Dermis blood vessel endothelial cell (primary cell): ENCODE measurements at regions not wholly inside any gene's neighbourhood (a gene's known extent, or its start where the extent isn't known, plus 50 kb on each side); places are given as distances from the start of the nearest gene placed in this dataset.

Experiments used
- DNase-seq: peaks from one replicate; pipeline ENCODE4 v3.0.0; 2010

GRCh38 chr1:209446356-209446755 lies 137.2 kb upstream of the CAMK1G start:
- no peak for DNase-seq

DNA sequence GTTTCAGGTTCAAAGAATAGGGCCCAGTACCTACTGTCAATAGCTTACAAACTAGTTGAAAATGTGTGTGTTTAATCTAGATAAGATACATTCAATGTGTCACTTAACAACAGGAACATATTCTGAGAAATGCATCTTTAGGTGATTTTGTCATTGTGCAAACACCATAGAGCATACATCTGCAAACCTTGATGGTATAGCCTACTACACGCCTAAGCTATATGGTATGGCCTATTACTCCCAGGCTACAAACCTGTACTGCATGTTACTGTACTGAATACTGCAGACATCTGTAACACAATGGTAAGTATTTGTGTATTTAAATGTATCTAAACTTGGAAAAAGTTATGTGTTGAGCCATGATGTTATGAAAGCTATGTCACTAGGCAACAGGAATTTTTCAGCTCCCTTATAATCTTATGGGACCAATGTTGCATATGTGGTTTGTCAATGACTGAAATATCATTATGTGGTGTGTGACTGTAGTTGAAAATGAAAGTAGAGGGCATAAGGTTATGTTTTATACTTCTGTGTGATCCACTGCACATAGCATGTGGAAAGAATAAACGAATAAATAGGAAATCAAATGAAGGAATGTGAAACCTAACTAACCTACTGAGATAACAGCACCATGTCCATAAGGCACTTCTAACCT lies 129.0 kb upstream of the CAMK1G start:
- no peak for DNase-seq

DNA sequence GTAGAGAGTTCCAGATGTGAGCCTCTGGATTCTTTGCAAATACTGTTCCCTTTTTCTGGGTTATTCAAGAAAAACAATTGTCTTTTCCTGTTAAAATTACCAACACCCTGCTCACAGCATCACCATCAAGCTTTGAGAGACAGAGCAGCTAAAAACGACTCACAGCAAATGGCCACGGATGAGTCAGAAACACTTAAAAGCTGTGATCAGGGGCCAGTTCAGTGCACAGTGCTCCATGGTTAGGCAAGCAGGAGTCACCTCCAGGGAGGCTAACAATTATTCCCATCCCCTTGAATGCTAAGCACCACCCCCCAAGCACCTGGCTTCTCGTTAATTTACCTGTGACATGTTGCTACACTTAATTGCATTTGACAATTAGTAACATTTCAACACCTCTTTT lies 128.4 kb upstream of the CAMK1G start:
- DNase-seq = no peak

GRCh38 chr1:209455661-209456358 lies 127.7 kb upstream of the CAMK1G start:
- no peak for DNase-seq

DNA sequence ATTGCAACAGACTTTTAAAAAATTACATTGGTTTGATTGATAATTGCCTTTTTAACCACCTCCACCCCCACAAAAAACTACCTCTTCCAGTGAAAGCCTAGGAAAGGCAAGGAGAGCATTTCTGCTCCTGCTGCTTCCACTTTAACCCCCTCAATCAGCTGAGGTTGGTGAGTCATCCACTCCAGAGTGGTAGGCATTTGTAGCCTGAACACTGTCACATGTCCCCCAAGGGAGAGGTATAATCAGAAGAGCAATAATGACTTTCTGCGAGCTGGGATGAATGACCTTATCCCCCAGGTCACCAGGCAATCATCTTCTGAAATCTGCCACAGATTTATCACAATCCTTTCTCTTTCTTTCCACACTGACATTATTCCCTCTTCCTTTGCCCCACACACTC lies 126.6 kb upstream of the CAMK1G start:
- no peak for DNase-seq

DNA sequence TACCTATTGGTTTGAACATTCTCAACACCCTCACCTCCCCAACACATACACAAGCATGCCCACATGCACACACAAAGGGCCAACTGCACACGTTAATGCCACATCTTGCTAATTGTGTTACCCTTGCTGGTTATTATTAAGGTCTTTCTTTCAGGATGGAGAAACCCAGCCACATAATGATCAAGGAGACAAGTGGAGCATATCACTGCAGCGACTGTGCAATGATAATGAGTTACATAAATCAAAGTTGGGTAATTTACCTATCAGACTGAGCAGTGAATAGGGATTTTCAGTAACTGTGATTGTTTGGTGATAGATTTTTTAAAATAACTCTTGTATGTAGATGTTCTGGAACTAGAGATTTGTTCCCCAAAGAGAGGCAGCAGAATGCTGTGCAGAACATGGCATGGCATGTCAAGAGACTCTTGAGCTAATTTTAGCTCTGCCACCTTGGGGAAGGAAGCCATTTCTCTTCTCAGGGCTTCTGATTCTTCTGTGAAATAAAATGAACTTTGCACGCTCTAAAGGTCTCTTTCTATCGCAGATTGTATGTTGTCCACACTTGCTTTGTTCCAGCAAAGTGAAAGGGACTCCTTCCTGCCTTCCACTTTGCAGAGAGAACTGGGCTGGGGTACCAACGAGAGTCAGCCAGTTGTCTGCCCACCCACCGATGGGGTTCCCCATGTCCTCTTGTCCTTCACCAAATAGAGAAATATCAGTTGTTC lies 126.0 kb upstream of the CAMK1G start:
- DNase-seq = no peak

- DNase-seq = no peak
Measured at GRCh38 chr1:209458921-209459320, 124.6 kb upstream of the CAMK1G start.

GRCh38 chr1:209461168-209461567 lies 122.3 kb upstream of the CAMK1G start:
- DNase-seq = no peak

DNA sequence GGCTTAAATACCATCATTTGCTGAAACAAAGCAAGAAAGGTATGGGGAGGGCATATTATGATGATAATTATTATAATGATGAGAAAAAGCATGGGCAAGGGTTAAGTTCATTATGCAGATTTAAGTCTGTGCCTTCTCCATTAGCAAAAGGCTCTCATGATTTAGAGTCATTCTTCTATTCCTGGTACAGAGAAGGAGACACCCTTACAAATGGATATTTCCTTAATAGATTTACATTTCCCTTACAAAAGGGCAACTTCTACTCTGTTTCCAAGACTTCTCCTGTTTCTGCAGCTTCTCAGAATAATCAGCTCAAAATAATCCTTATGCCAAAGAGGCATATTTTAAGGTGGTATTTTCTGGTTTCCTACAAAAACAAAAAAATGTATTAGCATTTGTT lies 121.1 kb upstream of the CAMK1G start:
- DNase-seq = no peak

DNA sequence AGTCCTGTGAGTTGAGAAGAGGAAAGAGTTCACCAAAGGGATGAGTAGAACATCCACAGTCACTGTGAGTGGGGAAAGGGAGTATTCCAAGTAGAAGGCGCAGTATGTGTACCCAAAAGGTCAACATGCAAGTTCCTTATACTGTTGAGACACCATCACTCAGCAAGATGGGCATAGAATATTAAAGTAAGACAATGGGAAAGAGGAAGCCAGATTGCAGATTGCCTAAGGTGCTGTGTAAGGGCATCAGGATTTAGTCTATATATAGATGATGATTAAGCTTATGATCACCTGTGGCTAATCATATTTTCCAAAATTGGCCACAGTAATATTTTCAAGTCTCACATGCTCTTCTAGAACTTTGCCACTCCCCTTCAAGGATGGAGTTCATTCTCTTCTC lies 120.1 kb upstream of the CAMK1G start:
- no peak for DNase-seq

DNA sequence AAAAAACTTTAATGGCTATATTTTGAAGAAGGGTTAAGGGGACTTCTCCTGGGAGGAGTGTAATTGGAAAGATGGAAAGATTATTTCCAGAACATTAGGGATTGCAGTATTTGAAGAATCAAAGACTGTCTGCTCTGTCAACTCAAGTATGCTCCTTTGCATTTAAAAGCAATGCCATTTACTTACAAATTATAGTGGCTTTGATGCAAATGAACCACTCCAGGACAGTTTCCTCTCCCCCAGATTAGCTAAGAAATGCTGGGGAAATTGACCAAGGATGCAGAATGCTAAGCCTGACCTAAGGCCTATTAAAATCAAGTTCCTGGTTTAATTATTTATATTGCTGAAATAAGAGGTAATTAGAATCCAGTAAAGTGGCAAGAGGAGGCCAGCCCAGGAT lies 110.5 kb upstream of the CAMK1G start:
- no peak for DNase-seq

- no peak for DNase-seq
Measured at GRCh38 chr1:209480345-209480744, 103.2 kb upstream of the CAMK1G start.

DNA sequence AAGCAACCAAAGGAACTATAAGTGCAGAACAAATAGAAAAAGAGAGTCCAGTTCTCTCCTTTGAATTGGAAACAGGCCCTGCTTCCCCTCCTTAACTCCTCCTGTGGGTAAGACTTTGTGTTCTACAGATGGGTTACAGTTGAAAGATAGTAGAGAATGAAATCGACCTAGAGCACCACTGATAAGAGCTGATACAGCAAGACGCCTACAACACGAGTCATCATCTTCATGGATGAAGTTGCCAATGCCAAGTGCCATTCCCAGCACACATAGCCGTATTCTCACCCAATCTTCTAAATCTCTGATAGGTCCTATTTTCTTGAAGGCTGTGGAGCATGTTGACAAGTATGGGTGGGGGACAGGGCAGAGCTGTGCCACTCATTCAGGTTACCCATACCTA lies 99.8 kb upstream of the CAMK1G start:
- DNase-seq = no peak

- no peak for DNase-seq
Measured at GRCh38 chr1:209484429-209484828, 99.1 kb upstream of the CAMK1G start.

DNA sequence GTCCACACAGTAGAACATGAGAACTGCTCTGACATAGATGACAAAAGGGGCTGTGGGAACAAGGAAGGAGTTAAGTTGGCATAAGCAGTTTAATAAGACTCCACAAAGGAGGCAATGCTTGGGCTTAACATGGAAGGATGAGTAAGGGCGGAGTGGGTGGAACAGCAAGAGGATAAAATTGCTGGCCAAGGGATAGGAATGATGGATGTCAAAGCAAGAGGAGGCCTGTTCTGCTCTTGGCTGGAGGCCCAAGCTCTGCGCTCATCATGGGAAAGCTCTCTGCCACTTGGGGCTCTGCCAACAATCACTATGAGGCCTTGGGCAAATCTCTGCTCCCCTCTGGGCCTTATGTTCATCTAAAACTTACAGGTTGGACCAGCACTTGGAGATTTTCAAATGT lies 98.3 kb upstream of the CAMK1G start:
- no peak for DNase-seq

- no peak for DNase-seq
Measured at GRCh38 chr1:209485751-209486150, 97.8 kb upstream of the CAMK1G start.

DNA sequence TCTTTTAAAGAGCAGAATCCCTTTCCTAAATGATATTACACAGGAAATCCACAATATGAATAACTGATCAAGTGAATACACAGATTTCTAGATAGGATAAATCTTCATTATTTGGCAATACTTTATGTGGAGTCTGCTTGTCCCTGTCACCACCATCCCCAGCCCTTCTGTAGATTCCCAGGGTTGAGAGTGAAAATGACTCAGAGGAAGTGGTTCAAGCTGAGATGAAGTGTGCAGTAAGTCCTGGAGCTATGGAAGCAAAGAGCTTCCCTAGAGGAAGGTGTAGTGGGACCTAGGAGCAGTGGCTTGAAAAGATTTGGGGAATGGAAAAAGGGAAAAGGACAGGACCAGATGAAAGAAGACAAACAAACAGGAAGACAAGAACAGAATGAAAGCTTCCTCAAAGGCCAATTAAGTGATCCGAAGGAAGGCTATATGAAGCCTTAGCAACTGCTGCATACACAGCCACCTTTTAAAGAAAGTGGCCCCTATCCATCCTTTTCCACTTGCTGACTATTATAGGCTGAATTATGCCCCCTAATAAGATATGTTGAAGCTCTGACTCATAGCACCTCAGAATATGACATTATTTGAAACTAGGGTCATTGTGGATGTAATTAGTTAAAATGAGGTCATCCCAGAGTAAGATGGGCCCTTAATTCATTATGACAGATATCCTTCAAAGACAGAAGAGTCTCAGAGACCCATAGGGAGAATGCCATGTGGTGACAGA lies 96.5 kb upstream of the CAMK1G start:
- no peak for DNase-seq

GRCh38 chr1:209490013-209490412 lies 93.5 kb upstream of the CAMK1G start:
- no peak for DNase-seq

DNA sequence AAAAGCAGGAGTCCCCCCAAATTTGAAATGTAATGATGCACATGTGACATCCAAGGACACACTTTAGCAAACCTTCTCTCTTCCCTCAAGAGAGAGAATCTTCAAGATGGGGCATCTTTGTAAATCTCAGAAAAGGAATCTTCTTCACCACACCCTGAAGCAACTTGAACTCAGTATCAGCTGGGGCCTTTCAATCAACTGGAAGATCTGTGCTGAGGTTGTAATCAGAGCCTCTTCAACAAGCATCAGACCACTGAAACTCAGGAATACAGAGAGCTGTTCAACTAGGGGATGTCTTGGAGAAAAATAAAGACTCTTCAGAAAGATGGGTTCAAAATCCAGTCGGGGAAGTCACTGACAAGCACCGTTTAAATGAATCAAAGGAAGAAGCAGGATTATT lies 92.5 kb upstream of the CAMK1G start:
- no peak for DNase-seq

DNA sequence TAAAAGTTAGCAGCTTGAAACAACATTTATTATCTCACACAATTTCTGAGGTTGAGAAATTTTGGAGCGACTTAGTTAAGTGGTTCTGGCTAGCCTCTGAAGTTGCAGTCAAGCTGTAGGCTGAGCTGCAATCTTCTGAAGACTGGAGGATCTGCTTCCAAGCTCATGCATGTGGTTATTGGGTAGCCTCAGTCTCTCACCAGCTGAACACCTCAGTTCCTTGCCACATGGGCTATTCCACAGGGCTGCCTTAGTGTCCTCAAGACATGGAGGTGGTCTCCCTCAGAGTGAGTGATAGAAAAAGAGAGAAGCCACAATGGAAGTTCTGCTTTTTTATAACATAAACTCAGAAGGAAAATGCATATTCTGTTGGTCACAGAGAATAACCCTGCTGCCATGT lies 92.0 kb upstream of the CAMK1G start:
- DNase-seq = no peak

DNA sequence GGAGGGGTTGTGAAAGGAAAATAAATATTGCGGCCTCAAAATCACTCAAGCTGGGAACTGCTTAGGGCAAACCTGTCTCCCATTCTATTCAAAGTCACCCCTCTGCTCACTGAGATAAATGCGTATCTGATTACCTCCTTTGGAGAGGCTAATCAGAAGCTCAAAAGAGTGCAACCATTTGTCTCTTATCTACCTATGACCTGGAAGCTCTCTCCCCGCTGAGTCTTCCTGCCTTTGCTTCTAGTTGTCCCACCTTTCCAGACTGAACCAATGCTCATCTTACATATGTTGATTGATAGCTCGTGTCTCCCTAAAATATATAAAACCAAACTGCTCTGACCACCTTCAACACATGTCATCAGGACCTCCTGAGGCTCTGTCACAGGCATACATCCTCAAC lies 91.6 kb upstream of the CAMK1G start:
- DNase-seq = no peak

DNA sequence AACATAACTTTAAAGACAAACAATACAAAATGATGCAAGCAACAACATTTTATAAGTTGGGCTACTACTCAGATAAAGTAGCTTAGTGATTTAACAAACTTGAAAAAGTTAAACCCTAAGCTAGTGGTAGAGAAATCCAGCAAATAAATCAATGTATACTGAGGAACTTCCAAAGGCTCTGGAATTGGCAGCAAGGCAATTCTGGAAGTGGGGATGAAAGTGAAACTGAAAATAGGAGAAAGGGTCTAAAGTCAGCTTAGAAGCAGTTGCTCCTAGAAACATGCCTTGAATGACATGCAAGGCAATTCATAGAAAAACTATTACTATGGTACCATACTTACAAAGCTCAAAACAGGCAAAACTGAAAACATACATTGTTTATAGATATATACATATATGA lies 90.0 kb upstream of the CAMK1G start:
- no peak for DNase-seq

DNA sequence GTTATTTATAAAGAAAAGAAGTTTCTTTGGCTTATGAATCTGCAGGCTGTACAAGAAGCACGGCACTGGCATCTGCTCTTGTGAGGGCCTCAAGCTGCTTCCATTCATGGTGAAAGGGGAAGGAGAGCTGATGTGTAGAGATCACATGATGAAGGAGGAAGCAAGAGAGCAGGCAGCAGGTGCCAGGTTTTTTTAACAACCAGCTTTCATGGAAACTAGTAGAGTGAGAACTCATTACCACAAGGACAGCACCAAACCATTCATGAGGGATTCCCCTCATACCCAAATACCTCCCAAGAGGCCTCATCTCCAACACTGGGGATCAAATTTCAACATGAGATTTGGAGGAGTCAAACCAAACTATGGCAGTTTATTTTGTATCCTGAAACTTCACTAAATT lies 85.8 kb upstream of the CAMK1G start:
- DNase-seq = no peak

GRCh38 chr1:209500993-209501392 lies 82.5 kb upstream of the CAMK1G start:
- DNase-seq = no peak
